Esophagus muscularis mucosa (tissue), 3 donors: ENCODE measurements at regions not wholly inside any gene's neighbourhood (a gene's known extent, or its start where the extent isn't known, plus 50 kb on each side); places are given as distances from the start of the nearest gene placed in this dataset.
"Not testable (repeated sequence)": the region's sequence is repeated elsewhere in the genome, so short reads cannot be mapped to it uniquely, and the experiment has no call there.

Experiments used
- CTCF ChIP-seq, 3 experiments: fragments of 200-600 bp in 2 of 3; fragments of 450-650 bp in 1 of 3; sonication (generic) in 2 of 3; IDR thresholded peaks; one replicate each; pipeline ENCODE4 v1.5.1; 2017 to 2019; ENCODE audit warnings: antibody characterized with exemption in 3 of 3, mild to moderate bottlenecking in 2 of 3, moderate library complexity in 1 of 3
- POLR2A ChIP-seq: fragments of 450-650 bp; IDR thresholded peaks from one replicate; pipeline ENCODE4 v1.6.1; 2017; ENCODE audit warnings: antibody characterized with exemption, moderate library complexity, mild to moderate bottlenecking, low read depth

- TF ChIP-seq CTCF (IDR thresholded peaks at IDR 0.05); POLR2A: not testable (repeated sequence)
Measured at GRCh38 chr16:29217752-29218126, 188.8 kb downstream of the NPIPB11 start.
